GM23338 (cell line): ENCODE measurements at regions not wholly inside any gene's neighbourhood (a gene's known extent, or its start where the extent isn't known, plus 50 kb on each side); places are given as distances from the start of the nearest gene placed in this dataset.

ENCODE experiments used
- ATAC-seq: fragments of 200-7000 bp; cut with Tn5 transposase; 3 replicates; pipeline ENCODE4 v1.9.1; 2020
- DNase-seq: peaks from one replicate; pipeline ENCODE4 v3.0.0-alpha.2; 2015; ENCODE audit warnings: low spot score
- H2AFZ ChIP-seq: fragments of 200-600 bp; sonication (generic); 2 replicates; pipeline ENCODE4 v1.8.0; 2016; ENCODE audit warnings: antibody characterized with exemption, mild to moderate bottlenecking, moderate library complexity
- H3F3A ChIP-seq: fragments of 200-600 bp; sonication (generic); replicated peaks from 2 replicates; pipeline ENCODE4 v1.8.0; 2017; ENCODE audit warnings: antibody characterized with exemption, mixed run types, low read depth
- H3K27ac ChIP-seq: fragments of 200-600 bp; sonication (generic); 2 replicates; pipeline ENCODE4 v1.6.1; 2016; ENCODE audit warnings: low read depth
- H3K27me3 ChIP-seq: fragments of 200-600 bp; sonication (generic); 2 replicates; pipeline ENCODE4 v1.8.0; 2016; ENCODE audit warnings: mild to moderate bottlenecking, mixed run types, moderate library complexity; ENCODE audit not compliant: insufficient read depth
- H3K36me3 ChIP-seq: fragments of 200-600 bp; sonication (generic); 2 replicates; pipeline ENCODE4 v1.8.0; 2016; ENCODE audit warnings: mild to moderate bottlenecking; ENCODE audit not compliant: insufficient read depth
- H3K4me1 ChIP-seq: fragments of 200-600 bp; sonication (generic); 2 replicates; pipeline ENCODE4 v1.8.0; 2016; ENCODE audit warnings: mild to moderate bottlenecking, moderate library complexity; ENCODE audit not compliant: insufficient read depth
- H3K4me2 ChIP-seq: fragments of 200-600 bp; sonication (generic); 2 replicates; pipeline ENCODE4 v1.7.1; 2017; ENCODE audit warnings: mixed run types
- H3K4me3 ChIP-seq: fragments of 200-600 bp; sonication (generic); 2 replicates; pipeline ENCODE4 v1.6.1; 2016; ENCODE audit warnings: mixed run types
- H3K79me2 ChIP-seq: fragments of 200-600 bp; sonication (generic); replicated peaks from 2 replicates; pipeline ENCODE4 v1.8.0; 2017; ENCODE audit warnings: mild to moderate bottlenecking; ENCODE audit not compliant: insufficient read depth
- H3K9me2 ChIP-seq: fragments of 200-600 bp; sonication (generic); 2 replicates; pipeline ENCODE4 v1.8.0; 2017; ENCODE audit not compliant: insufficient read depth
- H4K20me1 ChIP-seq: fragments of 200-600 bp; sonication (generic); replicated peaks from 2 replicates; pipeline ENCODE4 v1.8.0; 2017; ENCODE audit warnings: mild to moderate bottlenecking; ENCODE audit not compliant: insufficient read depth
- H3K27ac Mint-ChIP-seq: 2 replicates; pipeline ENCODE4 v1.8.0; 2020; ENCODE audit warnings: inconsistent platforms, mild to moderate bottlenecking, moderate library complexity, mixed read lengths
- H3K27me3 Mint-ChIP-seq: 3 replicates; pipeline ENCODE4 v1.8.0; 2022; ENCODE audit warnings: low read depth, mild to moderate bottlenecking, moderate library complexity, mixed read lengths, inconsistent platforms; ENCODE audit not compliant: insufficient read depth, poor library complexity
- H3K36me3 Mint-ChIP-seq: 3 replicates; pipeline ENCODE4 v1.8.0; 2021; ENCODE audit warnings: low read depth, mild to moderate bottlenecking, inconsistent platforms, moderate library complexity, mixed read lengths
- H3K4me1 Mint-ChIP-seq: 3 replicates; pipeline ENCODE4 v1.8.0; 2020; ENCODE audit warnings: mild to moderate bottlenecking, inconsistent platforms, mixed read lengths
- H3K4me3 Mint-ChIP-seq: 3 replicates; pipeline ENCODE4 v1.8.0; 2021; ENCODE audit warnings: moderate library complexity, mild to moderate bottlenecking, inconsistent platforms, mixed read lengths
- H3K9me3 Mint-ChIP-seq: 3 replicates; pipeline ENCODE4 v1.8.0; 2020; ENCODE audit warnings: moderate library complexity, mild to moderate bottlenecking, inconsistent platforms, mixed read lengths
- CREB1 ChIP-seq: fragments of 250-450 bp; sonication (Bioruptor Pico); IDR thresholded peaks from 2 replicates; pipeline ENCODE4 v1.5.0; 2020; ENCODE audit warnings: low read depth, mild to moderate bottlenecking, moderate library complexity
- CTCF ChIP-seq, 2 experiments: fragments of 200-600 bp in 1 of 2; sonication (generic) in 1 of 2; conservative IDR thresholded peaks; 2 replicates each; pipeline versions ENCODE4 v1.5.1 to v1.6.1; 2016 to 2017; ENCODE audit warnings: antibody characterized with exemption in 2 of 2, low read depth in 2 of 2, mild to moderate bottlenecking in 2 of 2, moderate library complexity in 1 of 2
- ETS1 ChIP-seq: IDR thresholded peaks from 2 replicates; pipeline ENCODE4 v1.6.1; 2016; ENCODE audit warnings: antibody characterized with exemption
- EZH2 ChIP-seq: fragments of 200-600 bp; sonication (generic); IDR thresholded peaks from one replicate; pipeline ENCODE4 v1.8.0; 2017; ENCODE audit warnings: antibody characterized with exemption, mild to moderate bottlenecking, low read depth; ENCODE audit not compliant: unreplicated experiment
- EZH2phosphoT487 ChIP-seq: fragments of 200-600 bp; sonication (generic); IDR thresholded peaks from one replicate; pipeline ENCODE4 v1.8.1; 2018; ENCODE audit warnings: antibody characterized with exemption; ENCODE audit not compliant: unreplicated experiment
- JUNB ChIP-seq: IDR thresholded peaks from one replicate; pipeline ENCODE4 v1.6.1; 2016; ENCODE audit warnings: antibody characterized with exemption; ENCODE audit not compliant: unreplicated experiment
- NANOG ChIP-seq: IDR thresholded peaks from 2 replicates; pipeline ENCODE4 v1.6.1; 2016; ENCODE audit warnings: antibody characterized with exemption, borderline replicate concordance
- POLR2AphosphoS5 ChIP-seq: IDR thresholded peaks from 2 replicates; pipeline ENCODE4 v1.6.1; 2016; ENCODE audit warnings: antibody characterized with exemption, low read depth
- REST ChIP-seq: IDR thresholded peaks from one replicate; pipeline ENCODE4 v1.6.1; 2018; ENCODE audit warnings: antibody characterized with exemption; ENCODE audit not compliant: unreplicated experiment
- STAT1 ChIP-seq: IDR thresholded peaks from one replicate; pipeline ENCODE4 v1.6.1; 2016; ENCODE audit warnings: antibody characterized with exemption; ENCODE audit not compliant: unreplicated experiment
- ZNF114 ChIP-seq: fragments of 250-450 bp; sonication (Bioruptor Pico); IDR thresholded peaks from 2 replicates; pipeline ENCODE4 v1.5.0; 2020; ENCODE audit warnings: mild to moderate bottlenecking, moderate library complexity
- ZNF331 ChIP-seq: fragments of 250-450 bp; sonication (Bioruptor Pico); IDR thresholded peaks from 2 replicates; pipeline ENCODE4 v1.5.0; 2020; ENCODE audit warnings: low read depth, mild to moderate bottlenecking, moderate library complexity
- ZNF462 ChIP-seq: fragments of 250-450 bp; sonication (Bioruptor Pico); IDR thresholded peaks from 2 replicates; pipeline ENCODE4 v1.5.0; 2020; ENCODE audit warnings: mild to moderate bottlenecking, moderate library complexity

GRCh38 chr20:60186412-60186811 is 228.2 kb downstream of the CDH26 start:
- Histone ChIP-seq H3K4me1 (no peaks in the 10 kb centered on the region), H3F3A (no peaks in the 10 kb centered on the region), H4K20me1 (no peaks in the 10 kb centered on the region), H3K27me3 (no peaks in the 10 kb centered on the region), H3K27ac (no peak overlapping the region), H3K9me2 (no peaks in the 10 kb centered on the region), H3K79me2 (no peaks in the 10 kb centered on the region), H2AFZ (no peak overlapping the region), H3K4me2 (no peak overlapping the region), H3K4me3 (no peak overlapping the region), H3K36me3 (no peaks in the 10 kb centered on the region)
- Mint-ChIP-seq H3K9me3 (peaks cover 13% of the 10 kb centered on the region), H3K27me3 (peaks cover 5% of the 10 kb centered on the region), H3K4me3 (no peak overlapping the region), H3K36me3 (peaks cover 2% of the 10 kb centered on the region; the same call in 1 of the 3 replicates), H3K27ac (no peak overlapping the region), H3K4me1 (no peaks in the 10 kb centered on the region; the same call in 2 of the 3 replicates)
- DNase-seq (no peak), ATAC-seq (no peak)
- no peak for TF ChIP-seq NANOG
- TF ChIP-seq ZNF462: no peak
- no peak for TF ChIP-seq ETS1
- no peak for TF ChIP-seq STAT1
- TF ChIP-seq CTCF (conservative IDR thresholded peaks at IDR 0.05; ENCODE audit: low read depth in 2 of 2): no peak
- no peak for TF ChIP-seq JUNB
- no peak for TF ChIP-seq ZNF331 (CRISPR knock-in tag)
- no peak for TF ChIP-seq ZNF114 (CRISPR knock-in tag)
- TF ChIP-seq CREB1 (CRISPR knock-in tag): no peak
- TF ChIP-seq EZH2: no peak
- no peak for TF ChIP-seq REST
- TF ChIP-seq POLR2AphosphoS5: no peak
- no peak for TF ChIP-seq EZH2phosphoT487
